H9 (cell line): ENCODE measurements at regions not wholly inside any gene's neighbourhood (a gene's known extent, or its start where the extent isn't known, plus 50 kb on each side); places are given as distances from the start of the nearest gene placed in this dataset.

Experiments used
- DNase-seq: peaks from one replicate; pipeline ENCODE4 v3.0.0-alpha.2; 2017
- H2AFZ ChIP-seq: one replicate; pipeline ENCODE4 v1.6.1; 2013; ENCODE audit warnings: mild to moderate bottlenecking, low read length, control low read depth, moderate library complexity
- H2AK5ac ChIP-seq: 2 replicates; pipeline ENCODE4 v1.6.1; 2013; ENCODE audit warnings: low read length, control low read depth, mixed read lengths; ENCODE audit not compliant: insufficient read length
- H2BK120ac ChIP-seq: one replicate; pipeline ENCODE4 v1.6.1; 2013; ENCODE audit warnings: low read depth, mild to moderate bottlenecking, low read length, control low read depth, inconsistent platforms; ENCODE audit not compliant: poor library complexity, severe bottlenecking
- H2BK12ac ChIP-seq: 2 replicates; pipeline ENCODE4 v1.6.1; 2013; ENCODE audit warnings: low read length, control low read depth, mixed read lengths, low read depth; ENCODE audit not compliant: insufficient read length
- H2BK15ac ChIP-seq: 2 replicates; pipeline ENCODE4 v1.6.1; 2013; ENCODE audit warnings: low read depth, low read length, control low read depth
- H2BK20ac ChIP-seq: one replicate; pipeline ENCODE4 v1.6.1; 2013; ENCODE audit warnings: low read depth, mild to moderate bottlenecking, low read length, control low read depth, inconsistent platforms; ENCODE audit not compliant: poor library complexity, severe bottlenecking
- H2BK5ac ChIP-seq: 2 replicates; pipeline ENCODE4 v1.6.1; 2013; ENCODE audit warnings: low read length, control low read depth, mixed read lengths; ENCODE audit not compliant: insufficient read length
- H3K14ac ChIP-seq: 2 replicates; pipeline ENCODE4 v1.6.1; 2013; ENCODE audit warnings: low read length, control low read depth; ENCODE audit not compliant: insufficient read depth
- H3K18ac ChIP-seq: 2 replicates; pipeline ENCODE4 v1.6.1; 2013; ENCODE audit warnings: low read depth, mild to moderate bottlenecking, mixed read lengths, low read length, control low read depth; ENCODE audit not compliant: insufficient read length
- H3K23ac ChIP-seq: 2 replicates; pipeline ENCODE4 v1.6.1; 2013; ENCODE audit warnings: low read length, control low read depth, mixed read lengths, low read depth; ENCODE audit not compliant: insufficient read length
- H3K23me2 ChIP-seq: 2 replicates; pipeline ENCODE4 v1.6.1; 2013; ENCODE audit warnings: low read depth, mild to moderate bottlenecking, mixed read lengths, low read length, control low read depth; ENCODE audit not compliant: insufficient read length, poor library complexity, severe bottlenecking
- H3K27ac ChIP-seq: 2 replicates; pipeline ENCODE4 v1.5.1; 2013; ENCODE audit warnings: low read length, control low read depth, mixed read lengths, low read depth; ENCODE audit not compliant: insufficient read length
- H3K27me3 ChIP-seq: 2 replicates; pipeline ENCODE4 v1.6.1; 2013; ENCODE audit warnings: low read length, control low read depth, inconsistent platforms; ENCODE audit not compliant: insufficient read depth
- H3K4ac ChIP-seq: 2 replicates; pipeline ENCODE4 v1.6.1; 2013; ENCODE audit warnings: low read depth, mild to moderate bottlenecking, control low read depth, inconsistent platforms, low read length, moderate library complexity
- H3K4me1 ChIP-seq: 2 replicates; pipeline ENCODE4 v1.6.1; 2013; ENCODE audit warnings: low read length, control low read depth, inconsistent platforms; ENCODE audit not compliant: insufficient read depth
- H3K4me2 ChIP-seq: 2 replicates; pipeline ENCODE4 v1.6.1; 2013; ENCODE audit warnings: low read length, control low read depth, mixed read lengths; ENCODE audit not compliant: insufficient read length, insufficient read depth
- H3K56ac ChIP-seq: 2 replicates; pipeline ENCODE4 v1.6.1; 2013; ENCODE audit warnings: low read depth, mild to moderate bottlenecking, mixed read lengths, low read length, control low read depth; ENCODE audit not compliant: insufficient read length
- H3K79me1 ChIP-seq: 2 replicates; pipeline ENCODE4 v1.6.1; 2013; ENCODE audit warnings: low read depth, mild to moderate bottlenecking, moderate library complexity, low read length, control low read depth, inconsistent platforms; ENCODE audit not compliant: insufficient read depth, poor library complexity, severe bottlenecking
- H3K79me2 ChIP-seq: 2 replicates; pipeline ENCODE4 v1.6.1; 2013; ENCODE audit warnings: low read length, control low read depth, inconsistent platforms; ENCODE audit not compliant: insufficient read depth
- H3K9ac ChIP-seq: 2 replicates; pipeline ENCODE4 v1.6.1; 2013; ENCODE audit warnings: low read length, control low read depth, mixed read lengths; ENCODE audit not compliant: insufficient read length; ENCODE audit errors: extremely low read depth
- H3K9me3 ChIP-seq: one replicate; pipeline ENCODE4 v1.6.1; 2013; ENCODE audit warnings: low read depth, low read length, inconsistent platforms; ENCODE audit not compliant: control insufficient read depth
- H3T11ph ChIP-seq: one replicate; pipeline ENCODE4 v1.6.1; 2013; ENCODE audit warnings: mild to moderate bottlenecking, low read length, control low read depth, inconsistent platforms
- H4K20me1 ChIP-seq: one replicate; pipeline ENCODE4 v1.6.1; 2013; ENCODE audit not compliant: control insufficient read depth, insufficient read length, insufficient read depth
- H4K5ac ChIP-seq: 2 replicates; pipeline ENCODE4 v1.6.1; 2013; ENCODE audit warnings: low read depth, mild to moderate bottlenecking, mixed read lengths, low read length, control low read depth; ENCODE audit not compliant: insufficient read length
- H4K8ac ChIP-seq: replicated peaks from 2 replicates; pipeline ENCODE4 v1.6.1; 2013; ENCODE audit warnings: low read length, control low read depth, mixed read lengths, low read depth; ENCODE audit not compliant: insufficient read length
- H4K91ac ChIP-seq: 2 replicates; pipeline ENCODE4 v1.6.1; 2013; ENCODE audit warnings: low read depth, mild to moderate bottlenecking, moderate library complexity, mixed read lengths, low read length, control low read depth; ENCODE audit not compliant: insufficient read length
- H3K27ac Mint-ChIP-seq, 3 experiments: 2 replicates in 2 of 3; 3 replicates in 1 of 3; pipeline ENCODE4 v1.8.0; 2020 to 2021; ENCODE audit warnings: mixed read lengths in 3 of 3, mild to moderate bottlenecking in 1 of 3, moderate library complexity in 1 of 3
- H3K27me3 Mint-ChIP-seq: 2 replicates; pipeline ENCODE4 v1.8.0; 2021; ENCODE audit warnings: low read depth, mild to moderate bottlenecking, moderate library complexity, mixed read lengths
- H3K36me3 Mint-ChIP-seq, 3 experiments: 2 replicates in 2 of 3; 3 replicates in 1 of 3; pipeline ENCODE4 v1.8.0; 2020 to 2021; ENCODE audit warnings: low read depth in 3 of 3, mixed read lengths in 3 of 3; ENCODE audit not compliant: insufficient read depth in 1 of 3
- H3K4me1 Mint-ChIP-seq, 2 experiments: 2 replicates each; pipeline ENCODE4 v1.8.0; 2020; ENCODE audit warnings: mixed read lengths in 2 of 2
- H3K4me3 Mint-ChIP-seq, 2 experiments: 2 replicates in 1 of 2; 3 replicates in 1 of 2; pipeline ENCODE4 v1.8.0; 2020 to 2021; ENCODE audit warnings: mild to moderate bottlenecking in 2 of 2, mixed read lengths in 2 of 2, moderate library complexity in 1 of 2
- H3K9me3 Mint-ChIP-seq, 2 experiments: 2 replicates in 1 of 2; 3 replicates in 1 of 2; pipeline ENCODE4 v1.8.0; 2020; ENCODE audit warnings: mild to moderate bottlenecking in 2 of 2, mixed read lengths in 2 of 2, moderate library complexity in 1 of 2
- CTCF ChIP-seq: fragments of 200-600 bp; sonication (generic); conservative IDR thresholded peaks from 3 replicates; pipeline ENCODE4 v1.8.0; 2021; ENCODE audit warnings: antibody characterized with exemption, mild to moderate bottlenecking
- WGBS: extraction: QIAGEN DNeasy Blood & Tissue Kit; methylation state at CpG from one replicate; pipeline ENCODE4 v1.1.7; 2013; ENCODE audit warnings: missing lambda C conversion rate, low lambda C conversion rate, mixed read lengths; ENCODE audit not compliant: insufficient read length; ENCODE audit errors: extremely low coverage; 5-methylcytosine and 5-hydroxymethylcytosine counted together

- H3K4me3 Mint-ChIP-seq, result no peak overlapping the region
- H3K4me1 Mint-ChIP-seq, result no peaks in the 10 kb centered on the region
- no peaks in the 10 kb centered on the region for H3K27me3 Mint-ChIP-seq
- no peak overlapping the region for H3K27ac ChIP-seq
- no peak overlapping the region for H2BK12ac ChIP-seq
- H2BK120ac ChIP-seq, result no peak overlapping the region
- no peak overlapping the region for H2AFZ ChIP-seq
- no peak overlapping the region for H3K27ac Mint-ChIP-seq
- H3K23ac ChIP-seq, result no peak overlapping the region
- H3K36me3 Mint-ChIP-seq, result no peaks in the 10 kb centered on the region
- no peaks in the 10 kb centered on the region for H3K9me3 ChIP-seq
- no peak overlapping the region for H2AK5ac ChIP-seq
- H3K27me3 ChIP-seq, result no peaks in the 10 kb centered on the region
- no peak for DNase-seq
- no peaks in the 10 kb centered on the region for H3K79me1 ChIP-seq
- H3K4ac ChIP-seq, result no peak overlapping the region
- H4K91ac ChIP-seq, result no peak overlapping the region
- WGBS, result no CpG with 5 or more reads among the region's 3 CpGs
- H2BK20ac ChIP-seq, result no peak overlapping the region
- no peak overlapping the region for H3K14ac ChIP-seq
- H3K9ac ChIP-seq, result no peak overlapping the region
- H3K9me3 Mint-ChIP-seq, result no peaks in the 10 kb centered on the region; a peak in 2 of 5 replicates
- H4K5ac ChIP-seq, result no peak overlapping the region
- no peak overlapping the region for H2BK5ac ChIP-seq
- H3K79me2 ChIP-seq, result no peaks in the 10 kb centered on the region
- no peak overlapping the region for H3T11ph ChIP-seq
- no peak overlapping the region for H3K4me2 ChIP-seq
- no peaks in the 10 kb centered on the region for H3K23me2 ChIP-seq
- no peak overlapping the region for H4K8ac ChIP-seq
- no peak for TF ChIP-seq CTCF
- H4K20me1 ChIP-seq, result no peaks in the 10 kb centered on the region
- H3K18ac ChIP-seq, result no peak overlapping the region
- no peaks in the 10 kb centered on the region for H3K4me1 ChIP-seq
- no peak overlapping the region for H2BK15ac ChIP-seq
- H3K56ac ChIP-seq, result no peak overlapping the region
Observed at GRCh38 chr3:30140356-30141075, 465.9 kb upstream of the TGFBR2 start.
